ENCODE measurements at regions not wholly inside any gene's neighbourhood (a gene's known extent, or its start where the extent isn't known, plus 50 kb on each side); places are given as distances from the start of the nearest gene placed in this dataset.

GRCh38 chr18:25443776-25444175 is 91.8 kb upstream of the ZNF521 start:
- no peak for DNase-seq (ENCODE audit: low read depth)

GRCh38 chr18:25435149-25435782 is 83.3 kb upstream of the ZNF521 start:
- DNase-seq (ENCODE audit: low read depth) = no peak

GRCh38 chr18:25434745-25435144 is 82.8 kb upstream of the ZNF521 start:
- DNase-seq (ENCODE audit: low read depth) = no peak

GRCh38 chr18:25433590-25433989 is 81.6 kb upstream of the ZNF521 start:
- DNase-seq (ENCODE audit: low read depth) = no peak

GRCh38 chr18:25425024-25425423 is 73.1 kb upstream of the ZNF521 start:
- DNase-seq (ENCODE audit: low read depth) = no peak

GRCh38 chr18:25423760-25424159 is 71.8 kb upstream of the ZNF521 start:
- DNase-seq (ENCODE audit: low read depth) = no peak

- DNase-seq (ENCODE audit: low read depth) = no peak
Measured at GRCh38 chr18:25423267-25423666, 71.3 kb upstream of the ZNF521 start.

GRCh38 chr18:25422230-25422629 is 70.3 kb upstream of the ZNF521 start:
- no peak for DNase-seq (ENCODE audit: low read depth)

GRCh38 chr18:25420077-25420825 is 68.3 kb upstream of the ZNF521 start:
- no peak for DNase-seq (ENCODE audit: low read depth)

GRCh38 chr18:25416374-25416773 is 64.4 kb upstream of the ZNF521 start:
- no peak for DNase-seq (ENCODE audit: low read depth)

- no peak for DNase-seq (ENCODE audit: low read depth)
Measured at GRCh38 chr18:25409971-25410370, 58.0 kb upstream of the ZNF521 start.

GRCh38 chr18:25408293-25408692 is 56.3 kb upstream of the ZNF521 start:
- DNase-seq (ENCODE audit: low read depth) = no peak
